Forelimb muscle (tissue), 1 donor: ENCODE measurements at regions not wholly inside any gene's neighbourhood (a gene's known extent, or its start where the extent isn't known, plus 50 kb on each side); places are given as distances from the start of the nearest gene placed in this dataset.
"Not testable (repeated sequence)": the region's sequence is repeated elsewhere in the genome, so short reads cannot be mapped to it uniquely, and the experiment has no call there.

Experiments
- DNase-seq: peaks from one replicate; pipeline ENCODE4 v3.0.0-alpha.2; 2013; ENCODE audit warnings: low read depth

DNA sequence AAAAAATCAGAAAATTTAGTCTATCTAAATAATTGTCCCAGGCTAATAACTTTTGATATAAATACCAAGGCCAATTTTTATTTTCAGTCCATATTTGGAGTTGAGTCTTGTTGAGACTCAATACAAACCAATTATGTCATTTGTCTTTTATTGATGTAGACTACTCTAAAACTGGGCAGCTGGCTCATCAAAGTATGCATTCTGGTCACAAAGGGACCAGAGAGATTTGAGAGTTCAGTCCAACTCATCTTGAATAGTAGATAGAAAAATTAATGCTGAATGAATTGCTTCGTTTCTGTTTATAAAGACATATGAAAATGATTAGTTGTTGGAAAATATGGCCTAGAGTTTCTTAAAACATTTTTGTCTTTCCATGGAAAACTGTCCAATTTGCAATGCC lies 412.5 kb upstream of the KLHL4 start:
- DNase-seq: peak; percentile 9

DNA sequence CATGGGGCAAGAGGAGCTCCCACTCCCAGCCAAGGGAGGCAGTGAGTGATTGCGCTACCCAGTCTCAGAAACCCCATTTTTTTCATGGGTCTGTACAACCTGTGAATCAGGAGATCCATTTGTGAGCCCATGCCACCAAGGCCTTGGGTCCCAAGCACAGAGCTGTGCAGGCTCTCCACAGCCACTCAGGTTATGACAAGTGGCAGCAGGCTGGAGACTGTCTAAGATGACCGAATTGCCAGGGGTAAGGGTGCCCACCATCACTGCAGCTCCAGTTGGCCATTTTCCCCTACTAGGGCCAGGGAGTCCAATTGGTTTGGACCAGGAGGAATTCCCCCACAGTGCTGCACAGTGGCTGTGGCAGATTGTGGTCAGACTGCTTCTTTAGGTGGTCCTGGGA lies 407.5 kb upstream of the KLHL4 start:
- no peak for DNase-seq

DNA sequence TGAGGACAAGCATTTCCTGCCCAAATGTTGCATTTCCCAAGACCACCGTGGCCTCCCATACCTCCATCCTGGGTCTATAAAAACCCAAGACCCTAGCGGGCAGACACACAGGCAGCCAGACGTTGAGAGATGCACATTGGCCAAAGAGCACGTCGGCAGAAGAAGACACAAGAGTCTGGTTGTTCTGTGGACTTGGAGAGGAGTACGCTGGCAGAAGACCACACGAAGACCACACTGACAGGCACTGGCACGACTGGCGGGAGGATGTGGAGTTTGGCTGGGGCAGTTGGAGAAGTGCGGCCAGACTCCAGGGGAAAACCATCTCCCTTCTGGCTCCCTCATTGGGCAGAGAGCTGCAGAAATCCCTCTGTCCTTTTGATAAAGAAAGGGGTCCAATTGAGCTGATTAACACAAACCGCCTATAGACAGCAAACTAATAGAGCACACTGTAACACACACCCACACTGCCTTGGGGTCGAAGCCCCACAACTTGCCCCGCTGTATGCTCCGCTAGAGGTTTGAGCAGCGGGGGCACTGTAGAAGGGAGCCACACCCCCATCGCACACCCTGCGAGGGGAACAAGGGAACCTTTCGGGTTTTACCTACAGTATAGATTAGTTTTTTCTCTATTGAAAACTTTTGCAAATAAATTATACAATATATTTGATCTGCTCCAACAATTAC lies 376.7 kb upstream of the KLHL4 start:
- no peak for DNase-seq

DNA sequence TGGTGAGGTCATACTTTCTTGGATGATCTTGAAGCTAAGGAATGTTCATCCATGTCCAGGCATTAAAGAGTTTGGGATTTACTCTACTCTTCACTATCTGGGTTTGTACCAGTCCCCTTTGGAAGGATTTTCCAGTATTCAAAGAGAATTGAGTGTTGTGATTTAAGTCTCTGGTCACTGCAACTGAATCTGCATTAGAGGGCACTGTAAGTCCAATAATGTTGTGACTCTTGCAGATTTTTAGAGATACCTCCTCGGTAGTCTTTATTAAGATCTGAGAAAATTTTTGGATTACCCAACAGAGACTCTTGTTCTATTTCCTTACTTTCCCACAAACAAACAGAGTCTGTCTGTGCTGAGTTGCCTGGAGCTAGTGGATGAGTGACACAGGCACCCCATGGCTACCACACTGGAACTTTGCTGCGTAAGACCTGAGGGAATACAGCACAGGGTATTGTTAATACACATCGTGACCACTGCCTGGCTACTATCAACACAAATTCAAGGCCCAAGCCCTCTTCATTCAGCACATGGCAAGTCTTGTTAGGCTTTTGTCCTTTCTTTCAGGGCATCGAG lies 357.1 kb upstream of the KLHL4 start:
- DNase-seq: no peak

DNA sequence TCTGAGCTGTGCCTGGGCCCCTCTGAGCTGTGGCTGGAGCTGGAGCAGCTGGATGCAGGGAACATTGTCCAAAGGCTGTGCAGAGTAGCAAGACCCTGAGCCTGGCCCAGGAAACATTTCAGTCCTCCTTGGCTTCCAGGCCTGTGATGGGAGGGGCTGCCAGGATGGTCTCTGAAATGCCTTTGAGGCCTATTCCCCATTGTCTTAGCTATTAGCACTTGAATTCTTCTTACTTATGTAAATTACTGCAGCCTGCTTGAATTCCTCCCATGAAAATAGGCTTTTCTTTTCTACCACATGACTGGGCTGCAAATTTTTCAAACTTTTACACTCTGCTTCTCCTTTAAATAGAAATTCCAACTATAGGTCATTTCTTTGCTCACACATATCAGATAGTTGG lies 349.8 kb upstream of the KLHL4 start:
- DNase-seq: no peak

DNA sequence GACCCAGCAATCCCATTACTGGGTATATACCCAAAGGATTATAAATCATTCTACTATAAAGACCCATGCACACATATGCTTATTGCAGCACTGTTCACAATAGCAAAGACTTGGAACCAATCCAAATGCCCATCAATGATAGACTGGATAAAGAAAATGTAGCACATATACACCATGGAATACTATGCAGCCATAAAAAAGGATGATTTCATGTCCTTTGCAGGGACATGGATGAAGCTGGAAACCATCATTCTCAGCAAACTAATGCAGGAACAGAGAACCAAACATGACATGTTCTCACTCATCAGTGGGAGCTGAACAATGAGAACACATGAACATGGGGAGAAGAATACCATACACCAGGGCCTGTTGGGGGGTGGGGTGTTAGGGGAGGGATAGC lies 339.6 kb upstream of the KLHL4 start:
- not testable (repeated sequence) for DNase-seq
